Liver (tissue), 8 donors: ENCODE measurements at regions not wholly inside any gene's neighbourhood (a gene's known extent, or its start where the extent isn't known, plus 50 kb on each side); places are given as distances from the start of the nearest gene placed in this dataset.

Experiments
- DNase-seq: peaks from one replicate; pipeline ENCODE4 v3.0.0-alpha.2; 2017; ENCODE audit warnings: low spot score
- H3K27ac ChIP-seq, 2 donors: one replicate each; pipeline ENCODE4 v1.7.0; 2013; ENCODE audit warnings: inconsistent platforms in 2 of 2, low read length in 2 of 2, control low read depth in 1 of 2, low read depth in 1 of 2, mild to moderate bottlenecking in 1 of 2
- H3K27me3 ChIP-seq, 4 donors: one replicate each; pipeline versions ENCODE4 v1.6.1 to v1.7.0; 2013; ENCODE audit warnings: low read length in 3 of 4, inconsistent platforms in 1 of 4, mild to moderate bottlenecking in 1 of 4, moderate library complexity in 1 of 4; ENCODE audit not compliant: control insufficient read depth in 4 of 4, insufficient read depth in 4 of 4
- H3K36me3 ChIP-seq, 4 donors: one replicate each; pipeline versions ENCODE4 v1.6.1 to v1.7.0; 2013; ENCODE audit warnings: low read length in 3 of 4, mild to moderate bottlenecking in 3 of 4, low read depth in 1 of 4, moderate library complexity in 1 of 4; ENCODE audit not compliant: control insufficient read depth in 4 of 4, insufficient read depth in 3 of 4
- H3K4me1 ChIP-seq, 4 donors: one replicate each; pipeline versions ENCODE4 v1.6.1 to v1.7.0; 2013; ENCODE audit warnings: low read length in 3 of 4, mild to moderate bottlenecking in 3 of 4, moderate library complexity in 1 of 4; ENCODE audit not compliant: control insufficient read depth in 4 of 4, insufficient read depth in 4 of 4
- H3K4me3 ChIP-seq, 3 donors: one replicate each; pipeline versions ENCODE4 v1.6.1 to v1.7.0; 2013; ENCODE audit warnings: low read length in 3 of 3, control low read depth in 1 of 3, low read depth in 1 of 3, mild to moderate bottlenecking in 1 of 3
- H3K9ac ChIP-seq, 2 donors: one replicate each; pipeline ENCODE4 v1.7.0; 2013; ENCODE audit warnings: low read length in 2 of 2, mild to moderate bottlenecking in 2 of 2, moderate library complexity in 2 of 2, control low read depth in 1 of 2, low read depth in 1 of 2
- H3K9me3 ChIP-seq, 4 donors: one replicate each; pipeline versions ENCODE4 v1.6.1 to v1.7.0; 2013; ENCODE audit warnings: low read length in 3 of 4; ENCODE audit not compliant: control insufficient read depth in 4 of 4
- ATF3 ChIP-seq: IDR thresholded peaks from 2 replicates; pipeline ENCODE4 v1.6.1; 2016; ENCODE audit warnings: antibody characterized with exemption
- CTCF ChIP-seq: fragments of 150-350 bp; IDR thresholded peaks from 2 replicates; pipeline ENCODE4 v1.5.1; 2017; ENCODE audit warnings: improper control_type of control experiment, low read depth, low read length; ENCODE audit not compliant: missing input control
- FOXA1 ChIP-seq: IDR thresholded peaks from 2 replicates; pipeline ENCODE4 v1.6.1; 2016; ENCODE audit warnings: antibody characterized with exemption
- FOXA2 ChIP-seq: IDR thresholded peaks from 2 replicates; pipeline ENCODE4 v1.6.1; 2016; ENCODE audit warnings: antibody characterized with exemption
- GABPA ChIP-seq, 2 donors: IDR thresholded peaks in 1 of 2; conservative IDR thresholded peaks in 1 of 2; 2 replicates each; pipeline ENCODE4 v1.6.1; 2016; ENCODE audit warnings: antibody characterized with exemption in 2 of 2, mild to moderate bottlenecking in 1 of 2, moderate library complexity in 1 of 2
- NR2F2 ChIP-seq: IDR thresholded peaks from 2 replicates; pipeline ENCODE4 v1.6.1; 2016; ENCODE audit warnings: antibody characterized with exemption
- SP1 ChIP-seq: IDR thresholded peaks from 2 replicates; pipeline ENCODE4 v1.6.1; 2018; ENCODE audit warnings: antibody characterized with exemption, mild to moderate bottlenecking
- TAF1 ChIP-seq: conservative IDR thresholded peaks from 2 replicates; pipeline ENCODE4 v1.6.1; 2016; ENCODE audit warnings: antibody characterized with exemption, mild to moderate bottlenecking
- ZBTB33 ChIP-seq: IDR thresholded peaks from 2 replicates; pipeline ENCODE4 v1.6.1; 2016; ENCODE audit warnings: antibody characterized with exemption
- WGBS: extraction: QIAGEN DNeasy Blood & Tissue Kit; methylation state at CpG from one replicate; pipeline ENCODE4 v1.1.7; 2013; 5-methylcytosine and 5-hydroxymethylcytosine counted together
- TF ChIP-seq, protein P1 (sequence below): IDR thresholded peaks from 2 replicates; pipeline ENCODE4 v1.6.1; 2016; ENCODE audit warnings: antibody characterized with exemption
- donor health status: healthy.
- donor health status: healthy.
- donor health status: healthy.
- donor health status: healthy.
- donor health status: healthy.

DNA sequence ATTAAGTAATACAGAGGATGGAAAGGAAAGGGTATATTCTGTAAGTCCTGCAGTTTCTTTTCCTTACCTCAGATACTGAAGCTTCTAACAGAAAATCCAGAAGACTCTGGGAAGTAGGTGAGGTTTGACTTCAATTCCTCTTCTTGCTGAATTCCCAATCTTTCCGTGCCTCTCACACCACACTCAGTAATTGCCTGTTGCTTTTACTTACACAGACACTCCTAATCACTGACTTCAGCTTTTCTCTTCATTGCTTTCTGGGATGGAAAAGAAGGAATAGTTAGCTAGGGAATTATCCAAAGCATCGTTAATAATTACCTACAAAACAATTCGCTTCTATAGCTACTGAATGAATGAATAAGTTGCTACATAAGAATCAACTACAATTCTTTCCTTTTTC, 163.6 kb downstream of the FBXO8 start:
- DNase-seq: no peak
- no peak overlapping the region for H3K27ac ChIP-seq
- 47% methylated on average over 3 of the region's 3 CpGs for WGBS
- H3K9ac ChIP-seq: no peak overlapping the region
- H3K9me3 ChIP-seq: no peaks in the 10 kb centered on the region
- H3K4me3 ChIP-seq: no peak overlapping the region
- TF ChIP-seq FOXA1: no peak
- no peak for TF ChIP-seq FOXA2
- TF ChIP-seq, protein P1, sequence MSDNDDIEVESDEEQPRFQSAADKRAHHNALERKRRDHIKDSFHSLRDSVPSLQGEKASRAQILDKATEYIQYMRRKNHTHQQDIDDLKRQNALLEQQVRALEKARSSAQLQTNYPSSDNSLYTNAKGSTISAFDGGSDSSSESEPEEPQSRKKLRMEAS: no peak
- TF ChIP-seq ZBTB33: no peak
- no peak for TF ChIP-seq GABPA (IDR thresholded peaks at IDR 0.05 in 1 of 2, conservative IDR thresholded peaks at IDR 0.05 in 1 of 2)
- no peak for TF ChIP-seq NR2F2
- TF ChIP-seq CTCF: no peak
- no peak for TF ChIP-seq SP1
- no peaks in the 10 kb centered on the region for H3K36me3 ChIP-seq
- peaks cover 0 to 5% (median 2%) of the 10 kb centered on the region in 4 donors for H3K27me3 ChIP-seq
- H3K4me1 ChIP-seq: peaks cover 0 to 2% (median 0%) of the 10 kb centered on the region in 4 donors

DNA sequence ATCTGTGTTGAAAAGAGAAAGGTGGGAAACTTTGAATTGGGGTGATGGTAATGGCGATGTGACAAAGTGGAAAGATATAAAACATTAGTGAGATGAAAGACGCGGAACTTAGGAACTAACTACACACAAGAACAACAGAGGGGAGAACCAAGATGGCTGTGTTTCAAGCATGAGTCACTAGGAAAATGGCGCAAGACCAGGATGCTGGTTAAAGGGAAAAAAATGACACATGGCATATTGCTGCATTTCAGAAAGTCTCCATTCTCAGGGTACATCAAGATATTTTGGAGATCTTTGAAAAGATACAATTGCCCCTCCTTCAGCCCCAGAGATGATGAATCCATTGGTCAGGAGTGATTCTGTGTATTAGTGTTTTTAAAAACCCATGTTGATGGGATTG, 164.4 kb downstream of the FBXO8 start:
- peaks cover 0 to 2% (median 0%) of the 10 kb centered on the region in 4 donors for H3K4me1 ChIP-seq
- peaks cover 0 to 5% (median 2%) of the 10 kb centered on the region in 4 donors for H3K27me3 ChIP-seq
- H3K9me3 ChIP-seq: no peaks in the 10 kb centered on the region
- no peak overlapping the region for H3K4me3 ChIP-seq
- no peak for DNase-seq
- WGBS: 74% methylated on average over 4 of the region's 4 CpGs
- TF ChIP-seq CTCF (no peak), ATF3 (no peak), TAF1 (no peak)
- H3K27ac ChIP-seq: no peak overlapping the region
- no peak overlapping the region for H3K9ac ChIP-seq
- no peaks in the 10 kb centered on the region for H3K36me3 ChIP-seq

DNA sequence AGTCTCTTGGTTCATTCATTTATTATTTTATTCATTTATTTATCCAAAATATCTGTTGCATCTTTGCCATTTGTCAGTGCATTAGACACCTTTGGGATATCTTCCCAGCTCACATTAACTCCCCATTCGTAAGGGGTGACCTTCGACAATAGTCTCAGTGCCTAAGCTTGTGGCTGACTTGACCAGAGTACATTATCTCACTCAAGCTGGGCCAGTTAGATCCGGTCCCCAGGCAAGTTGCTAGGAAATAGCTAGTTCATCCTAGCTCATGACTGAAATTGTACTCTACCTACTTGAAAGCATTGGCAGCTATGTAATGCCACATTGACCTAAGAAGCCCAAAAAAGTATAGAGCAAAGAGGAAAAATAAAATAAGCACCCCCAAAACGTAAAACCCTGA, 165.3 kb downstream of the FBXO8 start:
- Histone ChIP-seq H3K4me3 (no peak overlapping the region), H3K36me3 (no peaks in the 10 kb centered on the region), H3K4me1 (peaks cover 0 to 2% (median 0%) of the 10 kb centered on the region in 4 donors), H3K27ac (no peak overlapping the region), H3K9me3 (no peaks in the 10 kb centered on the region), H3K9ac (no peak overlapping the region), H3K27me3 (peaks cover 0 to 5% (median 2%) of the 10 kb centered on the region in 4 donors)
- no peak for DNase-seq
- 64% methylated on average over 4 of the region's 4 CpGs for WGBS
- no peak for TF ChIP-seq ZBTB33
